ENCODE measurements at regions not wholly inside any gene's neighbourhood (a gene's known extent, or its start where the extent isn't known, plus 50 kb on each side); places are given as distances from the start of the nearest gene placed in this dataset.

- TF ChIP-seq POLR2A (IDR thresholded peaks at IDR 0.05; ENCODE audit: control extremely low read depth in 1 of 2, low read depth in 2 of 2, low read length in 2 of 2) (no peak), EZH2 (IDR thresholded peaks at IDR 0.05; ENCODE audit: low read depth, low read length, severe bottlenecking) (no peak)
- TF ChIP-seq, protein P1, sequence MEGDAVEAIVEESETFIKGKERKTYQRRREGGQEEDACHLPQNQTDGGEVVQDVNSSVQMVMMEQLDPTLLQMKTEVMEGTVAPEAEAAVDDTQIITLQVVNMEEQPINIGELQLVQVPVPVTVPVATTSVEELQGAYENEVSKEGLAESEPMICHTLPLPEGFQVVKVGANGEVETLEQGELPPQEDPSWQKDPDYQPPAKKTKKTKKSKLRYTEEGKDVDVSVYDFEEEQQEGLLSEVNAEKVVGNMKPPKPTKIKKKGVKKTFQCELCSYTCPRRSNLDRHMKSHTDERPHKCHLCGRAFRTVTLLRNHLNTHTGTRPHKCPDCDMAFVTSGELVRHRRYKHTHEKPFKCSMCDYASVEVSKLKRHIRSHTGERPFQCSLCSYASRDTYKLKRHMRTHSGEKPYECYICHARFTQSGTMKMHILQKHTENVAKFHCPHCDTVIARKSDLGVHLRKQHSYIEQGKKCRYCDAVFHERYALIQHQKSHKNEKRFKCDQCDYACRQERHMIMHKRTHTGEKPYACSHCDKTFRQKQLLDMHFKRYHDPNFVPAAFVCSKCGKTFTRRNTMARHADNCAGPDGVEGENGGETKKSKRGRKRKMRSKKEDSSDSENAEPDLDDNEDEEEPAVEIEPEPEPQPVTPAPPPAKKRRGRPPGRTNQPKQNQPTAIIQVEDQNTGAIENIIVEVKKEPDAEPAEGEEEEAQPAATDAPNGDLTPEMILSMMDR (IDR thresholded peaks at IDR 0.05; ENCODE audit: control extremely low read depth in 1 of 3, insufficient read depth in 1 of 3, low read depth in 1 of 3, low read length in 3 of 3), result no peak
These were observed 2358.0 kb downstream of the PCDH7 start for GRCh38 chr4:33078145-33078544.
